ENCODE measurements at regions not wholly inside any gene's neighbourhood (a gene's known extent, or its start where the extent isn't known, plus 50 kb on each side); places are given as distances from the start of the nearest gene placed in this dataset.
A peak's percentile ranks its signal among the peaks of the same experiment; 100 is the strongest.

DNA sequence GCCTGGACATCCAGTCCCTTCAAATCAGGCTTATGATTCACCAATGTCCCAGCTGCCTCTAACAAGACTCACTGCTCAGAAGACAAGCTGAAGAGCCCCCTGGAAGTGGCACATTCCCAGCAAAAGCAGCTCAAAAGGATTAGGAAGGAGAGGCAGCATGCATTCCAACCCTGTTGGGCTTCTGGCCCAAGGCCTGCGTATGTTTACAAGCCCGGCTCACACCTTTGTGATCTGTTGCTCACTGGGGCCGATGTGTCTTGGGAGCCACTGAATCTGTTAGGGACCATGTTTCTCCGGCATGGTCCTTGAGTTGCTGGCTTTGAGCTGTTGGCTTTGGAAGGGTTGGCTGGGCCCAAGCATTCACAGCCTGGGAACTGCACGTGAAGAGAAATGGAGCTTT is 81.2 kb upstream of the C1orf174 start:
- H3K27me3 Mint-ChIP-seq: peaks cover 2% of the 10 kb centered on the region
- no peak overlapping the region for H3K4me3 Mint-ChIP-seq
- CTCF ChIA-PET: interaction anchor here (0.6 kb wide), 1 partner anchor 452 kb away, joined by 3 read pairs; no protein-coding TSS in a partner anchor
- no peak overlapping the region for H3K27ac Mint-ChIP-seq
- DNase-seq: no peak
- H3K4me1 Mint-ChIP-seq: no peaks in the 10 kb centered on the region
- H3K9me3 Mint-ChIP-seq: no peaks in the 10 kb centered on the region
- H3K36me3 Mint-ChIP-seq (ENCODE audit: low read depth): no peaks in the 10 kb centered on the region
- POLR2A ChIA-PET: no interaction called here

DNA sequence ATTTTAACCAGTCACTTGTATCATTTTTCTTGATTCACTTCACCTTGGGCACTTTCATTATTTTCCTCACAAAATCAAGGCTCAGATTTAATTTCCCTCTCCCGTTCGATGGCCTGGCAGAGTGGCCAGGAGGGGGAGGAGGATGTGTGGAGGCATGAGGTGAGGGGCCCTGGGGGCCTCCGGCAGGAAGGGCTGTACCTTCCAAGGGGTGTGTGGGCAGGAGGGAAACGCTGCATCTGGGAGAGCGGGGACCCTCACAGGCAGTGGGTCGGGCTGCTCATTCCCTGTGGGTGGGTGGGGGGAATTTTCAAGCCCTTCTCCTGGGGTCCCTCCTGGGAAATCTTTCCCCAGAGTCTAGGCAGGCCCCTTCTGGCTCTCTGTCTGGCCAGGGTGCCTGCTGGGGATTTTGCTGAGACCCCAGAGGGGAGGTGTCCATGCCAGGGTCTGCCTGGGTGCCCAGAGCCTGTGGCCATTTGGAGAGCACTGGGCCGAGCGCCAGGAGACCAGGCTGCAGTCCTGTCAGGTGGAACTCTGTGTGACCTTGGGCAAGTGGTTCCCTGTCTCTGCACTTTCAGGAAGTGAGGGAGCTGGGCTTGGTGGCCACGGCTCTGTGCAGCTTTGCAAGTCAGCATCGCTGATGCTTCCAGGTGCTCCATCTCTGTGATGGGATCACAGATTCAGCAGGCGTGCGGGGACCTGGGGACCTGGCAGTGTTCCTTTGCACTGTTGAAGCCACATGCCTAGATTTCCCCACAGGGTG is 81.9 kb upstream of the C1orf174 start:
- Mint-ChIP-seq H3K9me3 (no peaks in the 10 kb centered on the region), H3K27me3 (peaks cover 2% of the 10 kb centered on the region), H3K4me3 (no peak overlapping the region), H3K27ac (no peak overlapping the region), H3K36me3 (ENCODE audit: low read depth) (no peaks in the 10 kb centered on the region), H3K4me1 (no peaks in the 10 kb centered on the region)
- ChIA-PET POLR2A (no interaction called here), CTCF (interaction anchor here (0.6 kb wide), 1 partner anchor 453 kb away, joined by 3 read pairs; no protein-coding TSS in a partner anchor)
- DNase-seq: no peak

GRCh38 chr1:3983181-3983580 is 83.1 kb upstream of the C1orf174 start:
- no peaks in the 10 kb centered on the region for H3K36me3 Mint-ChIP-seq (ENCODE audit: low read depth)
- DNase-seq: no peak
- ChIA-PET CTCF (no interaction called here), POLR2A (no interaction called here)
- H3K27ac Mint-ChIP-seq: no peak overlapping the region
- peaks cover 2% of the 10 kb centered on the region for H3K27me3 Mint-ChIP-seq
- no peak overlapping the region for H3K4me3 Mint-ChIP-seq
- no peaks in the 10 kb centered on the region for H3K4me1 Mint-ChIP-seq
- no peaks in the 10 kb centered on the region for H3K9me3 Mint-ChIP-seq

GRCh38 chr1:3984586-3984985 is 84.5 kb upstream of the C1orf174 start:
- peaks cover 2% of the 10 kb centered on the region for H3K27me3 Mint-ChIP-seq
- no peaks in the 10 kb centered on the region for H3K4me1 Mint-ChIP-seq
- H3K27ac Mint-ChIP-seq: no peak overlapping the region
- POLR2A ChIA-PET: no interaction called here
- CTCF ChIA-PET: no interaction called here
- no peaks in the 10 kb centered on the region for H3K36me3 Mint-ChIP-seq (ENCODE audit: low read depth)
- no peak for DNase-seq
- no peak overlapping the region for H3K4me3 Mint-ChIP-seq
- no peaks in the 10 kb centered on the region for H3K9me3 Mint-ChIP-seq

DNA sequence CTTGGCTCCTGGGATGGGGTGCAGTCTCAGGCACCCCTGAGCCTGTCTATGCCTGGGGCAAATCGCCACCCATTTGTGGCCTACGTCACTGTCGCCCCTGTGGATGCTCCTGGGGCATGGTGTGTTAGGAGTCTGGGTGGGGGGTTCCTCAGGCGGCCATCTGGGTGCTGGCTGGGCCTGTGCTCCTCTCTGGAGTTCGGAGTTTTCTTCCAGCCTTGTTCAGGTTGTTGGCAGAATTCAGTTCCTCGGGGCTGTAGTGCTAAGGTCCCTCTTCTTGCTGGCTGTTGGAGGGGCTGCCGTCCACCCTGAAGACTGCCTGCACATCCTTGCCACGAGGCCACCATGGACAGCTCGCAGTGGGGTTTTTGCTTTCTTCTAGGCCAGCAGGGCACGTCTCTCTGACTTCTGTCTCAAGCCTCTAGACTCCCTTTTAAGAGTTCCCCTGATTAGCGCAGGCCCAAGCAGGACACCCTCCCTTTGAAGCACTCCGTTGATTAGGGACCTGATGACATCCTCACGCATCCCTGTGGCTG is 86.7 kb upstream of the C1orf174 start:
- CTCF ChIA-PET: no interaction called here
- no peak overlapping the region for H3K27ac Mint-ChIP-seq

GRCh38 chr1:3987669-3988235 is 87.7 kb upstream of the C1orf174 start:
- H3K27ac Mint-ChIP-seq: no peak overlapping the region
- H3K4me1 Mint-ChIP-seq: no peaks in the 10 kb centered on the region
- peaks cover 2% of the 10 kb centered on the region for H3K27me3 Mint-ChIP-seq
- ChIA-PET POLR2A (no interaction called here), CTCF (no interaction called here)
- H3K9me3 Mint-ChIP-seq: peaks cover 8% of the 10 kb centered on the region
- H3K36me3 Mint-ChIP-seq (ENCODE audit: low read depth): no peaks in the 10 kb centered on the region
- no peak overlapping the region for H3K4me3 Mint-ChIP-seq
- no peak for DNase-seq

More for the DNA sequence above, 86.7 kb upstream of the C1orf174 start:
- no peaks in the 10 kb centered on the region for H3K4me1 Mint-ChIP-seq
- POLR2A ChIA-PET: no interaction called here
- DNase-seq: no peak
- H3K36me3 Mint-ChIP-seq (ENCODE audit: low read depth): no peaks in the 10 kb centered on the region
- peaks cover 2% of the 10 kb centered on the region for H3K9me3 Mint-ChIP-seq
- H3K27me3 Mint-ChIP-seq: peaks cover 2% of the 10 kb centered on the region
- H3K4me3 Mint-ChIP-seq: no peak overlapping the region

DNA sequence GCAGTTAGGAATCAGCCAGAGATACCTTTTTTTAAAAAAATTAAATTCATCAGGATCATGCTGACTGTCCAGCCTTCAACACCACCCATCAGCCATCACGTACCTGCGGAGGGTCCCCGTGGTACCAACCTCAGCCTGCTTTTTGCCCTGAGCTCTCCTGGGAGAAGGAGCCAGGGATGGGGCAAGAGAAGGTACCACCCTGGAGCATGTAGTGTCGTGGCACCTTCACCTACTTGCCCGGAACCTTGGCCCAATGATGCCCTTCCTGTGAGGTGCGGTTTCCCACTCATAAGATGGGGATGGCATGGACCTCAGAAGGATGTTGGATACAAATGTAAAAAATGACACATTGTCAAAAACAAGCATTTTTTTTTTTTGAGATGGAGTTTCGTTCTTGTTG is 88.4 kb upstream of the C1orf174 start:
- no peaks in the 10 kb centered on the region for H3K4me1 Mint-ChIP-seq
- peaks cover 2% of the 10 kb centered on the region for H3K27me3 Mint-ChIP-seq
- H3K9me3 Mint-ChIP-seq: peaks cover 8% of the 10 kb centered on the region
- no peaks in the 10 kb centered on the region for H3K36me3 Mint-ChIP-seq (ENCODE audit: low read depth)
- no peak for DNase-seq
- H3K27ac Mint-ChIP-seq: no peak overlapping the region
- ChIA-PET POLR2A (no interaction called here), CTCF (no interaction called here)
- no peak overlapping the region for H3K4me3 Mint-ChIP-seq

DNA sequence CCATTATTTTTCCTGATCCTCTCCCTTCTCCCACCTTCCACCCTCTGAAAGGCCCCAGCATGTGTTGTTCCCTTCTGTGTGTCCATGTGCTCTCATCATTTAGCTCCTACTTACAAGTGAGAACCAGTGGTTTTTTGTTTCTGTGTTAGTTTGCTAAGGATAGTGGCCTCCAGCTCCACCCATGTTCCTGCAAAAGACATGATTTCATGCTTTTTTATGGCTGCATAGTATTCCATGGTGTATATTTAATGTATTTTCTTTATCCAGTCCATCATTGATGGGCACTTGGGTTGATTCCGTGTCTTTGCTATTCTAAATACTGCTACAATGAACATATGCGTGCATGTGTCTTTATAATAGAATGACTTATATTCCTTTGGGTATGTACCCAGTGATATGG is 89.4 kb upstream of the C1orf174 start:
- POLR2A ChIA-PET: no interaction called here
- Mint-ChIP-seq H3K27me3 (peaks cover 2% of the 10 kb centered on the region), H3K9me3 (peaks cover 8% of the 10 kb centered on the region), H3K4me3 (no peak overlapping the region), H3K36me3 (ENCODE audit: low read depth) (no peaks in the 10 kb centered on the region), H3K4me1 (no peaks in the 10 kb centered on the region), H3K27ac (no peak overlapping the region)
- DNase-seq: no peak
- CTCF ChIA-PET: no interaction called here

DNA sequence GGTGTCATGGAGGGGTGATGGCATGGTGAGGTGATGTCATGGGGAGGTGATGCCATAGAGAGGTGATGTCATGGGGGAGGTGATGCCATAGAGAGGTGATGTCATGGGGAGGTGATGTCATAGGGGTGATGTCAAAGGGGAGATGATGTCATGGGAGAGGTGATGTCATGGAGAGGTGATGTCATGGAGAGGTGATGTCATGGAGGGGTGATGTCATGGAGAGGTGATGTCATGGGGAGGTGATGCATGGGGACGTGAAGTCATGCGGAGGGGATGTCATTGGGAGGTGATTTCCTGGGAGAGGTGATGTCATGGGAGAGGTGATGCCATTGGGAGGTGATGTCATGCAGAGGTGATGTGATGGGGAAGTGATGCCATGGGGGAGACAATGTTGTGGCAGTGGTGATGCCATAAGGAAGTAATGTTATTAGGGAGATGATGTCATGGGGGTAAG is 92.1 kb upstream of the C1orf174 start:
- Mint-ChIP-seq H3K27me3 (peaks cover 2% of the 10 kb centered on the region), H3K9me3 (peaks cover 8% of the 10 kb centered on the region), H3K36me3 (ENCODE audit: low read depth) (no peaks in the 10 kb centered on the region), H3K27ac (peak overlapping the region; percentile 43), H3K4me3 (peak overlapping the region; percentile 30), H3K4me1 (no peaks in the 10 kb centered on the region)
- DNase-seq: peak; percentile 11
- ChIA-PET CTCF (no interaction called here), POLR2A (no interaction called here)

- POLR2A ChIA-PET: no interaction called here
- no peaks in the 10 kb centered on the region for H3K4me1 Mint-ChIP-seq
- H3K27ac Mint-ChIP-seq: no peak overlapping the region
- DNase-seq: no peak
- CTCF ChIA-PET: no interaction called here
- peaks cover 2% of the 10 kb centered on the region for H3K27me3 Mint-ChIP-seq
- H3K36me3 Mint-ChIP-seq (ENCODE audit: low read depth): no peaks in the 10 kb centered on the region
- H3K4me3 Mint-ChIP-seq: no peak overlapping the region
- H3K9me3 Mint-ChIP-seq: peaks cover 8% of the 10 kb centered on the region
Observed at GRCh38 chr1:3992746-3993145, 92.7 kb upstream of the C1orf174 start.

GRCh38 chr1:3993619-3994375 is 93.7 kb upstream of the C1orf174 start:
- Mint-ChIP-seq H3K27me3 (peaks cover 2% of the 10 kb centered on the region), H3K27ac (no peak overlapping the region), H3K36me3 (ENCODE audit: low read depth) (no peaks in the 10 kb centered on the region), H3K4me3 (no peak overlapping the region), H3K9me3 (peaks cover 8% of the 10 kb centered on the region), H3K4me1 (no peaks in the 10 kb centered on the region)
- POLR2A ChIA-PET: no interaction called here
- CTCF ChIA-PET: no interaction called here
- DNase-seq: no peak

- Mint-ChIP-seq H3K4me3 (no peak overlapping the region), H3K36me3 (ENCODE audit: low read depth) (no peaks in the 10 kb centered on the region), H3K4me1 (no peaks in the 10 kb centered on the region), H3K27ac (no peak overlapping the region), H3K9me3 (peaks cover 8% of the 10 kb centered on the region), H3K27me3 (peaks cover 2% of the 10 kb centered on the region)
- CTCF ChIA-PET: no interaction called here
- POLR2A ChIA-PET: no interaction called here
- DNase-seq: no peak
Observed at GRCh38 chr1:3995141-3995780, 95.2 kb upstream of the C1orf174 start.
